HG03039 (cell line): ENCODE measurements at regions not wholly inside any gene's neighbourhood (a gene's known extent, or its start where the extent isn't known, plus 50 kb on each side); places are given as distances from the start of the nearest gene placed in this dataset.

Experiments
- ATAC-seq: cut with Tn5 transposase; IDR thresholded peaks from one replicate; pipeline ENCODE4 v1.9.1; 2021; ENCODE audit warnings: mild to moderate bottlenecking, moderate library complexity; ENCODE audit not compliant: unreplicated experiment

- ATAC-seq: no peak
These were observed 188.3 kb upstream of the MCHR2 start for GRCh38 chr6:100182313-100182712.

- ATAC-seq: no peak
These were observed 187.3 kb upstream of the MCHR2 start for GRCh38 chr6:100181309-100181708.

GRCh38 chr6:100179576-100179975 is 185.6 kb upstream of the MCHR2 start:
- ATAC-seq: no peak

- ATAC-seq: no peak
These were observed 183.9 kb upstream of the MCHR2 start for GRCh38 chr6:100177956-100178355.

GRCh38 chr6:100176951-100177710 is 183.1 kb upstream of the MCHR2 start:
- ATAC-seq: no peak

GRCh38 chr6:100176311-100176950 is 182.4 kb upstream of the MCHR2 start:
- ATAC-seq: no peak

GRCh38 chr6:100175814-100176310 is 181.8 kb upstream of the MCHR2 start:
- no peak for ATAC-seq

- no peak for ATAC-seq
These were observed 179.2 kb upstream of the MCHR2 start for GRCh38 chr6:100173211-100173610.

GRCh38 chr6:100172322-100172713 is 178.3 kb upstream of the MCHR2 start:
- ATAC-seq: no peak

GRCh38 chr6:100171533-100172321 is 177.7 kb upstream of the MCHR2 start:
- peak; percentile 85 for ATAC-seq

GRCh38 chr6:100168148-100168547 is 174.1 kb upstream of the MCHR2 start:
- ATAC-seq: no peak

GRCh38 chr6:100167585-100167984 is 173.6 kb upstream of the MCHR2 start:
- no peak for ATAC-seq

GRCh38 chr6:100166956-100167355 is 172.9 kb upstream of the MCHR2 start:
- ATAC-seq: no peak

GRCh38 chr6:100165442-100165841 is 171.4 kb upstream of the MCHR2 start:
- ATAC-seq: no peak

- ATAC-seq: no peak
These were observed 169.0 kb upstream of the MCHR2 start for GRCh38 chr6:100163035-100163434.

- ATAC-seq: no peak
These were observed 167.9 kb upstream of the MCHR2 start for GRCh38 chr6:100161782-100162365.

GRCh38 chr6:100160930-100161329 is 166.9 kb upstream of the MCHR2 start:
- ATAC-seq: no peak

GRCh38 chr6:100155141-100155540 is 161.1 kb upstream of the MCHR2 start:
- no peak for ATAC-seq

GRCh38 chr6:100153636-100154275 is 159.7 kb upstream of the MCHR2 start:
- ATAC-seq: no peak

- no peak for ATAC-seq
These were observed 158.2 kb upstream of the MCHR2 start for GRCh38 chr6:100152201-100152600.

- ATAC-seq: no peak
These were observed 151.0 kb upstream of the MCHR2 start for GRCh38 chr6:100144991-100145390.
